ENCODE measurements at regions not wholly inside any gene's neighbourhood (a gene's known extent, or its start where the extent isn't known, plus 50 kb on each side); places are given as distances from the start of the nearest gene placed in this dataset.

DNA sequence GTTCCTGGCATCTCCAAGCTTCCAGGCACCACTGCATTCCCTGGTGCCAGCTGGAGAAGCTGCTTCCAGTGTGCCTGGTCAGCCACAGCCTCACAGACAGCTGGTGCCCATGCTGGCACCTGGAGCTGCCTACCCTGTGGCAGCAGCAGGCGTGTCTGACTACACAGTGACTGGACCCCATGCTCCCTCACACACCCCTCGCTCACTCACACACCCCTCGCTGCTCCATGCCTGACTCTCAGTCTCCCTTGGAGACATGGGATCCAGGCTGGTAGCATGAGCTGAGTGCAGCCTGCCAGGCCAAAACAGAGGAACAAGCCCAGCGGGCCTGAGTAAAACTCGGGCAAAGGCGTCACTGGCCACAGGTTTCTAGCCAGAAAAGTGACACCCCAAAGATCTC is 59.1 kb upstream of the SMIM36 start:
- TF ChIP-seq, protein P1, sequence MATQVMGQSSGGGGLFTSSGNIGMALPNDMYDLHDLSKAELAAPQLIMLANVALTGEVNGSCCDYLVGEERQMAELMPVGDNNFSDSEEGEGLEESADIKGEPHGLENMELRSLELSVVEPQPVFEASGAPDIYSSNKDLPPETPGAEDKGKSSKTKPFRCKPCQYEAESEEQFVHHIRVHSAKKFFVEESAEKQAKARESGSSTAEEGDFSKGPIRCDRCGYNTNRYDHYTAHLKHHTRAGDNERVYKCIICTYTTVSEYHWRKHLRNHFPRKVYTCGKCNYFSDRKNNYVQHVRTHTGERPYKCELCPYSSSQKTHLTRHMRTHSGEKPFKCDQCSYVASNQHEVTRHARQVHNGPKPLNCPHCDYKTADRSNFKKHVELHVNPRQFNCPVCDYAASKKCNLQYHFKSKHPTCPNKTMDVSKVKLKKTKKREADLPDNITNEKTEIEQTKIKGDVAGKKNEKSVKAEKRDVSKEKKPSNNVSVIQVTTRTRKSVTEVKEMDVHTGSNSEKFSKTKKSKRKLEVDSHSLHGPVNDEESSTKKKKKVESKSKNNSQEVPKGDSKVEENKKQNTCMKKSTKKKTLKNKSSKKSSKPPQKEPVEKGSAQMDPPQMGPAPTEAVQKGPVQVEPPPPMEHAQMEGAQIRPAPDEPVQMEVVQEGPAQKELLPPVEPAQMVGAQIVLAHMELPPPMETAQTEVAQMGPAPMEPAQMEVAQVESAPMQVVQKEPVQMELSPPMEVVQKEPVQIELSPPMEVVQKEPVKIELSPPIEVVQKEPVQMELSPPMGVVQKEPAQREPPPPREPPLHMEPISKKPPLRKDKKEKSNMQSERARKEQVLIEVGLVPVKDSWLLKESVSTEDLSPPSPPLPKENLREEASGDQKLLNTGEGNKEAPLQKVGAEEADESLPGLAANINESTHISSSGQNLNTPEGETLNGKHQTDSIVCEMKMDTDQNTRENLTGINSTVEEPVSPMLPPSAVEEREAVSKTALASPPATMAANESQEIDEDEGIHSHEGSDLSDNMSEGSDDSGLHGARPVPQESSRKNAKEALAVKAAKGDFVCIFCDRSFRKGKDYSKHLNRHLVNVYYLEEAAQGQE (IDR thresholded peaks at IDR 0.05; ENCODE audit: low read depth) = no peak
- TF ChIP-seq RAD21 (IDR thresholded peaks at IDR 0.05; ENCODE audit: low read depth) (no peak), ZBTB7A (IDR thresholded peaks at IDR 0.05; ENCODE audit: low read depth) (no peak), TAF1 (IDR thresholded peaks at IDR 0.05; ENCODE audit: low read depth) (no peak)

- no peak for TF ChIP-seq TCF12 (IDR thresholded peaks at IDR 0.05; ENCODE audit: low read depth)
- TF ChIP-seq CREB1 (IDR thresholded peaks at IDR 0.05; ENCODE audit: low read depth) = no peak
- no peak for TF ChIP-seq RAD21 (IDR thresholded peaks at IDR 0.05; ENCODE audit: low read depth)
- no peak for TF ChIP-seq TAF1 (IDR thresholded peaks at IDR 0.05; ENCODE audit: low read depth)
These were observed 56.3 kb upstream of the SMIM36 start for GRCh38 chr17:55567240-55568214.

DNA sequence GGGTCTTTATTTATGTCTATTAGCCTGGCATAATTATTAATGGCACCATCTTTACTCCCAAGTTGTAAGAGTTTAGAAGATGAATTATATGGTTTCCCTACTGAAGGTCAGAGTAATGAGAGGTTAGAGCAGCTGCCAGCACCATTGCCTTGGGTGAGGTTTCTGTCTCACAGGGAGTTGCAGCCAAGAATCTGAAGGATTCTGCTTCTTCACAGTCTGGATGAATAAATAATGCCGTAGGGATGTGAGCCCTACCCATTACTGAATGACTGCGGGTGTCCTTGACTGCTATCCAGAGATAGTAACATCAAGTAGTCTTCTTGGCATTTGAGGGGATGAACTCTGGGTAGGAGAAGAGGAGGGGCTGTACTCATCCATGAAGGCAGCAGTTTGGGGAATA is 52.8 kb upstream of the SMIM36 start:
- no peak for TF ChIP-seq CEBPB (IDR thresholded peaks at IDR 0.05)
- TF ChIP-seq FOXM1 (IDR thresholded peaks at IDR 0.05; ENCODE audit: borderline replicate concordance, low read depth) = no peak
- TF ChIP-seq EP300 (IDR thresholded peaks at IDR 0.05; ENCODE audit: borderline replicate concordance) = no peak
- TF ChIP-seq YY1 (IDR thresholded peaks at IDR 0.05; ENCODE audit: low read depth) = no peak
- no peak for TF ChIP-seq TAF1 (IDR thresholded peaks at IDR 0.05; ENCODE audit: low read depth)
- no peak for TF ChIP-seq TEAD4 (IDR thresholded peaks at IDR 0.05)
- TF ChIP-seq NFIC (IDR thresholded peaks at IDR 0.05) = no peak
- no peak for TF ChIP-seq CREB1 (IDR thresholded peaks at IDR 0.05; ENCODE audit: low read depth)
- TF ChIP-seq RAD21 (IDR thresholded peaks at IDR 0.05; ENCODE audit: low read depth) = no peak
- TF ChIP-seq, protein P1 (IDR thresholded peaks at IDR 0.05; ENCODE audit: low read depth) = no peak
- TF ChIP-seq EGR1 (IDR thresholded peaks at IDR 0.05) = no peak
- no peak for TF ChIP-seq TCF12 (IDR thresholded peaks at IDR 0.05; ENCODE audit: low read depth)
- no peak for TF ChIP-seq ZBTB7A (IDR thresholded peaks at IDR 0.05; ENCODE audit: low read depth)
- TF ChIP-seq, protein P2, sequence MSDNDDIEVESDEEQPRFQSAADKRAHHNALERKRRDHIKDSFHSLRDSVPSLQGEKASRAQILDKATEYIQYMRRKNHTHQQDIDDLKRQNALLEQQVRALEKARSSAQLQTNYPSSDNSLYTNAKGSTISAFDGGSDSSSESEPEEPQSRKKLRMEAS (IDR thresholded peaks at IDR 0.05) = no peak
- no peak for TF ChIP-seq USF1 (IDR thresholded peaks at IDR 0.05)

DNA sequence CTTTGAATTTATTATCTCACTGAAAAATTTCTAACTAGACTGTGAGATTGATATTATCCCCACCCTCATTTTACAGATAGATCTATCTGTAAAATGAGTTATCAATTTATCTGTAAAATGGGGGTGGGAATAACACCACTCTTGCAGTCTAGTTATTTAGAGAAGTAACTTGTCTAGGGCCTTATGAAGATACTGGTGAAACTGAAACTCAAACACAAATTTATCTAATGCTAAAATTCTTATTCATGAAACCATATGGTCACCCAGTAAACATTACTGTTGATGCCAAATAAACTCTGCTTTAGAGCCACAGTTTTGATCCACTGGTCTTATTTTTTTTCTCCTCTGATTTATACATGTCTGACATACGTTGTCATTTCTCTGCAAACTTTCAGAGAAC is 52.1 kb upstream of the SMIM36 start:
- TF ChIP-seq TEAD4 (IDR thresholded peaks at IDR 0.05) (no peak), USF1 (IDR thresholded peaks at IDR 0.05) (no peak), CREB1 (IDR thresholded peaks at IDR 0.05; ENCODE audit: low read depth) (no peak), NFIC (IDR thresholded peaks at IDR 0.05) (no peak), TCF12 (IDR thresholded peaks at IDR 0.05; ENCODE audit: low read depth) (no peak), CEBPB (IDR thresholded peaks at IDR 0.05) (no peak), FOXM1 (IDR thresholded peaks at IDR 0.05; ENCODE audit: borderline replicate concordance, low read depth) (no peak), YY1 (IDR thresholded peaks at IDR 0.05; ENCODE audit: low read depth) (no peak), ZBTB7A (IDR thresholded peaks at IDR 0.05; ENCODE audit: low read depth) (no peak), TAF1 (IDR thresholded peaks at IDR 0.05; ENCODE audit: low read depth) (no peak), EGR1 (IDR thresholded peaks at IDR 0.05) (no peak), EP300 (IDR thresholded peaks at IDR 0.05; ENCODE audit: borderline replicate concordance) (no peak), RAD21 (IDR thresholded peaks at IDR 0.05; ENCODE audit: low read depth) (no peak)
- TF ChIP-seq, protein P2 (IDR thresholded peaks at IDR 0.05) = no peak
- TF ChIP-seq, protein P1 (IDR thresholded peaks at IDR 0.05; ENCODE audit: low read depth) = no peak

Data from Ishikawa (cell line).